ENCODE measurements at regions not wholly inside any gene's neighbourhood (a gene's known extent, or its start where the extent isn't known, plus 50 kb on each side); places are given as distances from the start of the nearest gene placed in this dataset.

- no peak for TF ChIP-seq POLR2AphosphoS5 (IDR thresholded peaks at IDR 0.05)
- TF ChIP-seq CTCF (IDR thresholded peaks at IDR 0.05 in 8 of 11, conservative IDR thresholded peaks at IDR 0.05 in 3 of 11) = no peak
Observed at GRCh38 chr3:157775446-157775845, 272.2 kb upstream of the VEPH1 start.
